ENCODE measurements at regions not wholly inside any gene's neighbourhood (a gene's known extent, or its start where the extent isn't known, plus 50 kb on each side); places are given as distances from the start of the nearest gene placed in this dataset.

GRCh38 chr5:136703036-136703435, 337.7 kb upstream of the TRPC7 start:
- H3K4me1 ChIP-seq (ENCODE audit: insufficient read depth): no peaks in the 10 kb centered on the region; the same call in 1 of the 2 replicates
- H3F3A ChIP-seq (replicated peaks; ENCODE audit: low read depth): no peaks in the 10 kb centered on the region
- Mint-ChIP-seq H3K4me3 (no peak overlapping the region), H3K4me1 (peaks cover 13% of the 10 kb centered on the region), H3K9me3 (no peaks in the 10 kb centered on the region), H3K27ac (no peak overlapping the region), H3K36me3 (ENCODE audit: low read depth) (no peaks in the 10 kb centered on the region), H3K27me3 (ENCODE audit: insufficient read depth, low read depth, poor library complexity) (no peaks in the 10 kb centered on the region)
- no peak overlapping the region for H3K4me2 ChIP-seq
- H3K9me2 ChIP-seq (ENCODE audit: insufficient read depth): no peaks in the 10 kb centered on the region; the same call in none of the 2 replicates
- H3K79me2 ChIP-seq (replicated peaks; ENCODE audit: insufficient read depth): no peaks in the 10 kb centered on the region
- TF ChIP-seq CTCF (conservative IDR thresholded peaks at IDR 0.05; ENCODE audit: low read depth in 2 of 2): no peak
- TF ChIP-seq EZH2 (IDR thresholded peaks at IDR 0.05; ENCODE audit: low read depth, unreplicated experiment): no peak
- no peak for TF ChIP-seq ETS1 (IDR thresholded peaks at IDR 0.05)
- TF ChIP-seq CREB1 (CRISPR knock-in tag; IDR thresholded peaks at IDR 0.05; ENCODE audit: low read depth): no peak
- no peak for TF ChIP-seq ZNF331 (CRISPR knock-in tag; IDR thresholded peaks at IDR 0.05; ENCODE audit: low read depth)
- TF ChIP-seq ZNF462 (CRISPR knock-in tag; IDR thresholded peaks at IDR 0.05): no peak
- no peak for TF ChIP-seq ZNF114 (CRISPR knock-in tag; IDR thresholded peaks at IDR 0.05)
- no peak for TF ChIP-seq JUNB (IDR thresholded peaks at IDR 0.05; ENCODE audit: unreplicated experiment)
- no peak for TF ChIP-seq POLR2AphosphoS5 (IDR thresholded peaks at IDR 0.05; ENCODE audit: low read depth)
- no peak for TF ChIP-seq STAT1 (IDR thresholded peaks at IDR 0.05; ENCODE audit: unreplicated experiment)
- no peak for TF ChIP-seq REST (IDR thresholded peaks at IDR 0.05; ENCODE audit: unreplicated experiment)
- TF ChIP-seq NANOG (IDR thresholded peaks at IDR 0.05; ENCODE audit: borderline replicate concordance): no peak
- no peak for TF ChIP-seq EZH2phosphoT487 (IDR thresholded peaks at IDR 0.05; ENCODE audit: unreplicated experiment)
- no peaks in the 10 kb centered on the region for H4K20me1 ChIP-seq (replicated peaks; ENCODE audit: insufficient read depth)
- DNase-seq (ENCODE audit: low spot score) (no peak), ATAC-seq (no peak)
- no peaks in the 10 kb centered on the region for H3K36me3 ChIP-seq (ENCODE audit: insufficient read depth)
- no peak overlapping the region for H2AFZ ChIP-seq
- no peaks in the 10 kb centered on the region for H3K27me3 ChIP-seq (ENCODE audit: insufficient read depth)
- H3K27ac ChIP-seq (ENCODE audit: low read depth): no peak overlapping the region
- no peak overlapping the region for H3K4me3 ChIP-seq

All from GM23338 (cell line).